ENCODE measurements at regions not wholly inside any gene's neighbourhood (a gene's known extent, or its start where the extent isn't known, plus 50 kb on each side); places are given as distances from the start of the nearest gene placed in this dataset.
"Not testable (repeated sequence)": the region's sequence is repeated elsewhere in the genome, so short reads cannot be mapped to it uniquely, and the experiment has no call there.

DNA sequence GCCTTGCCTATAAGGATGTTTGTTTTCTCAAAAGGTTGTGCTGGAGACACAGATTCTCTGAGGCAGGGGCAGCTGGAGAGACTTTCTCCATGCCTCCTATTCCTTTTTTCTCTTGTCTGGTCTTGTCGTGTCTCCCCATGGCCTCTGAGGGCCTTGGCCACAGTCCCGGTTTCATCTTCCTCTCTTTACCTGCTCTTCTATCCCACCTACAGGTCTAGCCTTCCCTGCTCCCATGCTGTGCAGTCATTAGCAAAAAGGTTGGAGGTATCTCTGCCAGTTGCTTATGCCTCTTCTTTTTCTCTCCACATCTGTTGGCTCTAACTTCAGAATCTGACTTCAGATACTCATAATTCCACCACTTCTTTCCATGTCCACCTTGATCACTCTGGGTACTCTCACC is 191.1 kb downstream of the IL20RB start:
- TF ChIP-seq, protein P1, sequence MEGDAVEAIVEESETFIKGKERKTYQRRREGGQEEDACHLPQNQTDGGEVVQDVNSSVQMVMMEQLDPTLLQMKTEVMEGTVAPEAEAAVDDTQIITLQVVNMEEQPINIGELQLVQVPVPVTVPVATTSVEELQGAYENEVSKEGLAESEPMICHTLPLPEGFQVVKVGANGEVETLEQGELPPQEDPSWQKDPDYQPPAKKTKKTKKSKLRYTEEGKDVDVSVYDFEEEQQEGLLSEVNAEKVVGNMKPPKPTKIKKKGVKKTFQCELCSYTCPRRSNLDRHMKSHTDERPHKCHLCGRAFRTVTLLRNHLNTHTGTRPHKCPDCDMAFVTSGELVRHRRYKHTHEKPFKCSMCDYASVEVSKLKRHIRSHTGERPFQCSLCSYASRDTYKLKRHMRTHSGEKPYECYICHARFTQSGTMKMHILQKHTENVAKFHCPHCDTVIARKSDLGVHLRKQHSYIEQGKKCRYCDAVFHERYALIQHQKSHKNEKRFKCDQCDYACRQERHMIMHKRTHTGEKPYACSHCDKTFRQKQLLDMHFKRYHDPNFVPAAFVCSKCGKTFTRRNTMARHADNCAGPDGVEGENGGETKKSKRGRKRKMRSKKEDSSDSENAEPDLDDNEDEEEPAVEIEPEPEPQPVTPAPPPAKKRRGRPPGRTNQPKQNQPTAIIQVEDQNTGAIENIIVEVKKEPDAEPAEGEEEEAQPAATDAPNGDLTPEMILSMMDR (conservative IDR thresholded peaks at IDR 0.05; ENCODE audit: low read depth, low read length) = no peak
- DNase-seq (ENCODE audit: low read depth) = no peak
- H3K4me3 ChIP-seq (ENCODE audit: low read depth, low read length) = no peak overlapping the region

DNA sequence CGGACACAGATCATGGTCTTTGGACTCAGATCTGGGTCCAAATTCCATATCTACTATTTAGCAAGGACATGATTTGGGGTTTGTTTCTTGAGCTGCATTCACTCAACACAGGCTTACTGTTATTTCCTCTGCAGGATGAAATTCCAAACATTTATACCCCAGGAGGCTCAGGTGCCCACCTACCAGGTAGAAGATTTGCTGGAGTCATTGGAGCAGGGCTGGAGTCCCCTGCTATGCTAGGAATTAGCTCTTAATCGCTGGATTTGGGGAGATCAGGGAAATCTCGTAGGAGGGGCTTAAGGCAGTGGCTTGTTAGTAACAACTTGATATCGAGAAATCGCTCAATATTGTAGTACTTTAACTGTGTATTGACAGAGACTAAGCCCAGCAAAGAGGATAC is 193.0 kb downstream of the IL20RB start:
- no peak for DNase-seq (ENCODE audit: low read depth)
- no peak overlapping the region for H3K4me3 ChIP-seq (ENCODE audit: low read depth, low read length)
- TF ChIP-seq, protein P1 (conservative IDR thresholded peaks at IDR 0.05; ENCODE audit: low read depth, low read length) = no peak

DNA sequence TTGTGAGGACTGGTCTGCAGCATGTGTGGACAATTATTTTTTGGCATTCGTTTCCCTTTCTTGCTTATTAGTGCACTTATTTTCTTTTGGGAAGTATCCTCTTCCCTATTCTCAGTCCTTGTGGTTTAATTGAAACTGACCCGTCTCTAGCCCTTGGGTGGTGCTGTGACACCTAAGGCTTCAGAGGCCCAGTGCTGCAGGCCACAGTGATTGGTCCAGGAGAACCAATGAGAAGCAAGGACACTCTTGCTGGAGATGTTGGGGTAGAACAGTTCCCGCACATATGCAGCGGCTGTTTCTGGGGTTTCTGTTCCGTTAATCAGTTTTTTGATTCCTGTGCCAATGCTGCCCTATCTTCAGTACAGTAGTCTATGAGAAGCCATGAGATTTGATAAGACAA is 195.3 kb downstream of the IL20RB start:
- not testable (repeated sequence) for H3K4me3 ChIP-seq (ENCODE audit: low read depth, low read length)

DNA sequence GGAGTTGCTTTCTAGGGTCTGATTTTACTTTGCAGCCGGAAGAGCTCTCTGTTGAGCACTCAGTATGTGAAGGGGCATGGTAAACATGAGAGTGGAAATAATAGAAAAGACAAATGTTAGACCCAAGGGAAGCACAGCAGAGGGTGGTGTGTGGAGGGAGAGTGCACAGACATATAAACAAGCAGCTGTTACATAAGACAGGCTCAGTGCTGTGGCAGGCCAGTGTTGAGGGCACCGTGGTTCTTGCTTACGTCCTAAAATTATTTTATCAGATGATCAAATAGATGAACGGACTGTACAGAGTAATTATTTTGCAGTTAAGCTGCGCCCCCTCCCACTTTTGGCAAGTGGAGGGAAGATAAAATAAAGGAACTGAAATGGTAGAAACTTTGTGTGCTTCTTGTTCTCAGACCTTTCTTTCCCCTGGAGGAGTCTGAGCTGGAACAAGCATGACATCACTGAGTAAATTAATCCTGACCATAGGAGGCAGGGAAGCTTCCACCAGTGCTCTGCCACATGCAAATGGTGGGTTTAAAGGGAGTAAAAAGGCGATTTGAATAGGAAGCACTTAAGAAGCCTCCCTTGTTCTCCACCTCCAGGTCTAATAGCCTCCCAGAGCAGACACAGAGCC is 205.6 kb downstream of the IL20RB start:
- TF ChIP-seq, protein P1 (conservative IDR thresholded peaks at IDR 0.05; ENCODE audit: low read depth, low read length) = no peak
- no peak overlapping the region for H3K4me3 ChIP-seq (ENCODE audit: low read depth, low read length)
- DNase-seq (ENCODE audit: low read depth) = no peak

More for the DNA sequence above, 195.3 kb downstream of the IL20RB start:
- not testable (repeated sequence) for DNase-seq (ENCODE audit: low read depth)

DNA sequence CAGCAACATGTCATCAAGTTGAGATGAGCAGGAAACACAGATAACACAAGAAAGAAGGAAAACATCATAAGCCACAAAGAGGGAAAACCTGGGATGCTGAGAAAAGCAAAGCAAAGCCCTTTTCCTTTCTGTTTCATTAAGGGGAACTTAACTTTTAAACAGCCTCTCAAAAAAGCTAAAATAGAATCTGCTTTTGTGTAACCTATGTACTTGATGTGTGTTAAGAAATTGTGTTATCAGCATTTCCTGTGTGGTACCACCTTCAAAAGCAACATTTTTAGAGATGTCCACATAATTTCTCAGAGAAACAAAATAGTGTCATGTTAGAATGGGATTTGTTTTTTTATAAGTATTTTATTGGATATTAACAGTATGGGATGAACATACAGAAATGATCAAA is 206.2 kb downstream of the IL20RB start:
- TF ChIP-seq, protein P1 (conservative IDR thresholded peaks at IDR 0.05; ENCODE audit: low read depth, low read length) = no peak
- no peak for DNase-seq (ENCODE audit: low read depth)
- H3K4me3 ChIP-seq (ENCODE audit: low read depth, low read length) = no peak overlapping the region

DNA sequence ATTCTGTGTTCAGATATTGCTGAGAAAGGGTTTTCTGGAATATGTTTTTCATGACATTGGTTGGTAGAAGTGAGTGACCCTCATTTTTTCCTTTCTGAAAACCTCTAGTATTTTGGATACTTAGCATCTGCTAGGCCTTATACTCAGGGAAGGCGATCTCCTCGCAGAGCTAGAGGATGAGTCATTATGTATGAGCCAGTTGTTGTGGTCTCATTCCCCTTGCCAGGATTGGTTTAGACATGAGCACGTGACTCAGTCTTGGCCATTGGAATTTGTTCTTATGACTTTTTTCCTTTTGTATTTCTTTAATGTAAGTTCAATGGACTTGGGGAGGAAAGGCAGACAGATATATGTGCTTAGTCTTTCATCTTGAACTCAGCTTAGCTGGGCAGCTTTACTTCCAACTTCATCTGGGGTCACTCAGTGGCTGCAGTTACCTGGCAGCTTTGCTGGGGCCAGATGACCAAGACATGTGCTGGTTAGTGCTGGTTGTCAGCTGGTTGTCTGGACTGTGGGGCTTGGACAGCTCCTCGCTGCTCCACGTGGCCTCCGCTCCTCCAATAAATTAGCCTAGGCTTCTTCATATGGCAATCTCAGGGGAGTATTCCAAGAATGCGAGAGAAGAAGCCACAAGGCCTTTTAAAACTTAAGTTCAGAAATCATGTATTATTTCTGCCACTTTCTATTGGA is 207.5 kb downstream of the IL20RB start:
- DNase-seq (ENCODE audit: low read depth) = no peak
- H3K4me3 ChIP-seq (ENCODE audit: low read depth, low read length) = no peak overlapping the region
- TF ChIP-seq, protein P1 (conservative IDR thresholded peaks at IDR 0.05; ENCODE audit: low read depth, low read length) = no peak

DNA sequence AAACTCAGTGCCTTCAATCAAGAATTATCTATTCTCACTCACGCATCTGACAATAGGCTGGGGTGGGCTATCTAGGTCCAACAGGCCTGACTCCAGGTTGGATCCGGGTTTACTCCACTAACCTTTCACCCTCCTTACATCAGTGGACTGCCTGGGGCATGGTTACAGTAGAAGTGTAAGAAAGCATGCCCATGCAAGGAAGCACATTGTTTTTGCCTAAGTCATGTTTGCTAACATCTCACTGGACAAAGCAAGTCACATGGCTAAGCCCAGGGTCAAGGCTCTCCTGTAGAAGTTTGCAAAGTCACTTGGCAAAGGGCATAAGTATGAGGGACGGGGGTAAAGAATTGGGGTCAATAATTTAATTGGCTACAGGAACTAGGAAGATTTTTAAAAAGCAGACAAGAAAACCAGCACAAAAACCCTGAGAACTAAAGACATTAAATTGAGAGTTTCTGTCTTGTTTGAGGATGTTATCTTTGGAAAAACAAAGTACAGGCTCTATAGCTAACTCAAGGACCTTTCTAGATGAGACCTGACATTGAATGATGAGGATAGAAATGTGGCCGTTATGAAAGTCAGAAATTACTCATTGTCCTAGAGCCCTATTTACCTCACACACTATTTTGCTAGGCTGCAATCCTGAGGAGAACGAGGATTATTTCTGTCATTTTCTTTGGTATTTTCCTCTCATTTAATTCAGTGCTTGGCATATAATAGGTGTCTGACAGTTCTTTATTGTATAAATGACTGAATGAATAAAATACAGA is 214.2 kb downstream of the IL20RB start:
- no peak for DNase-seq (ENCODE audit: low read depth)
- TF ChIP-seq, protein P1 (conservative IDR thresholded peaks at IDR 0.05; ENCODE audit: low read depth, low read length) = no peak
- H3K4me3 ChIP-seq (ENCODE audit: low read depth, low read length) = no peak overlapping the region

Data from choroid plexus epithelial cell (primary cell).